Activated CD4-positive, alpha-beta memory T cell treated with anti-CD3 and anti-CD28 coated beads, Interleukin-2, amount 10 ng/mL, durations not matched to agents 7 days and 5 days (primary cell): ENCODE measurements at regions not wholly inside any gene's neighbourhood (a gene's known extent, or its start where the extent isn't known, plus 50 kb on each side); places are given as distances from the start of the nearest gene placed in this dataset.

Experiments used
- CTCF ChIA-PET: fragments of 350-600 bp; sonication (Branson Sonifier 250); formaldehyde crosslinking; loops from one replicate; lab custom pipeline; 2021; ENCODE audit warnings: antibody characterized with exemption, inconsistent platforms; lab: Charles Lee
- POLR2A ChIA-PET: fragments of 350-600 bp; sonication (Branson Sonifier 250); formaldehyde crosslinking; loops from one replicate; lab custom pipeline; 2021; ENCODE audit warnings: antibody characterized with exemption; lab: Charles Lee
- DNase-seq: peaks from one replicate; pipeline ENCODE4 v3.0.0-alpha.2; 2020
- H3K27ac Mint-ChIP-seq: one replicate; pipeline ENCODE4 v1.8.0; 2021; ENCODE audit warnings: mild to moderate bottlenecking, mixed read lengths
- H3K27me3 Mint-ChIP-seq: one replicate; pipeline ENCODE4 v1.8.0; 2021; ENCODE audit warnings: mixed read lengths
- H3K36me3 Mint-ChIP-seq: one replicate; pipeline ENCODE4 v1.8.0; 2021; ENCODE audit warnings: low read depth, mixed read lengths
- H3K4me1 Mint-ChIP-seq: one replicate; pipeline ENCODE4 v1.8.0; 2021; ENCODE audit warnings: mixed read lengths
- H3K4me3 Mint-ChIP-seq: one replicate; pipeline ENCODE4 v1.8.0; 2021; ENCODE audit warnings: mild to moderate bottlenecking, mixed read lengths
- H3K9me3 Mint-ChIP-seq: one replicate; pipeline ENCODE4 v1.8.0; 2021; ENCODE audit warnings: mixed read lengths

DNA sequence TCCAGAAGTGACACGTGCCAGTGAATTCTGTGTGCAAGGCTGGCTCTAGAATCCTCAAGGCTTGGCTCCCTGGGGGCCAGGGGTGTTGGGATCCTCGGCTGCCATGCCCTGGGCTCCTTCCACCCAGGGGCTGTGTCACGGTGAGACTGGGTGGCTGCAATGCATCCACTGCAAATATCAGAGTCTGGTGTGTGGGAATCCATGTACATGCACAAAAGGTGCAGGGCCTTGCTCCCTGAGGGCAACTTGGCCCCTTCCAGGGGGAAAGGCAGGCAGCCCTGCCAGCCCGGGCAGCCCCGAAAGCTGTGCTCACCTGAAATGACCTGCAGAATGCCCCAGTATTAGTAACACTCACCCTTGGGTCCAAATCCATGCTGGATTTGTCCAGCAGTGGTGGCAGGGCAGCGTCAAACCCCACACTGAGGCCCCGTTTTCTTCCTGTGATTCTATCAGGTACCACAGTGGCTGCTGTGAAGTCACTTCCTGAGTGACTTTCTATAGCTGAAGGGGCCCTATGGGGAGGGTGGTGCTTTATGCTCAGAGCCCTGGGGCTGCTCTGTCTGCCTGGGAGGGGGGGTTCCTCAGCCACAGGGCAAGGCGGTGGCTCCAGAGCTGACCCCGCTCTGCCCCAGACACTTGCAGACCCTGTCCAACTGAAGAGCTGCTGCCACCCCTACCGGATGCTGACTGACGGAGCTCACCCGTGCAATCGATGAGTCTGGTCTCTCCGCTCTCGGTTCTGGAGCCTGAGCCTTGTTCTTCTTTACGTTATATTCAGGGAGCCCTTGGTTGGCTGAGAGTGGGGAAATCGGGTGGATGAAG lies 317.7 kb downstream of the GLRX3 start:
- H3K27ac Mint-ChIP-seq, result no peak overlapping the region
- ChIA-PET CTCF (no interaction called here), POLR2A (no interaction called here)
- no peaks in the 10 kb centered on the region for H3K27me3 Mint-ChIP-seq
- H3K9me3 Mint-ChIP-seq, result no peaks in the 10 kb centered on the region
- H3K36me3 Mint-ChIP-seq, result no peaks in the 10 kb centered on the region
- peak; percentile 9 for DNase-seq
- no peaks in the 10 kb centered on the region for H3K4me1 Mint-ChIP-seq
- no peak overlapping the region for H3K4me3 Mint-ChIP-seq

DNA sequence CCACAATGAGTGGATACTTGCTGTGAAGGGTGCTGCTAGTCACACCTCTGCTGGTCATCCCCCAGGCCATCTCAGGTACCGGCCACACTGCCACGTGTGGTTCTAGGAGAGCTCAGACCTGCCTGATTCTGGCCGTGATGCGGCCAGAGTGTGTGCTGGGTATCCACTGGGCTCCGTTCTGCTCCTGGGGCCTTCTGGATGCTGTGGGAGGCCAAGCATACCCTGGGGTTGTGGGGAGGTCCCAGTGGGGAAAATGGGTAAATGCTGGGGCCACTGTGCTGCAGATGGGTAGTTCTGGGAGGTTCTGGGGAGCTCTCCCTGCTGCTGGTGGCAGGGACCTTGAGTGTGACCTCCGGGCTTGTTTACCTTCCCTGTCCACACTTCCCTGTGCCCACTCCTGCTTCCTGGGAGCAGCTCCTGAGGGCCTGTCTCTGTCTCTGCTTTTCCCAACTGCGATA lies 318.4 kb downstream of the GLRX3 start:
- H3K27ac Mint-ChIP-seq, result no peak overlapping the region
- no peak overlapping the region for H3K4me3 Mint-ChIP-seq
- no peaks in the 10 kb centered on the region for H3K27me3 Mint-ChIP-seq
- no peaks in the 10 kb centered on the region for H3K4me1 Mint-ChIP-seq
- H3K9me3 Mint-ChIP-seq, result no peaks in the 10 kb centered on the region
- no peak for DNase-seq
- H3K36me3 Mint-ChIP-seq, result no peaks in the 10 kb centered on the region
- CTCF ChIA-PET, result no interaction called here
- POLR2A ChIA-PET, result no interaction called here

GRCh38 chr10:130455111-130455695 lies 319.0 kb downstream of the GLRX3 start:
- H3K27ac Mint-ChIP-seq, result no peak overlapping the region
- H3K4me3 Mint-ChIP-seq, result no peak overlapping the region
- POLR2A ChIA-PET, result no interaction called here

DNA sequence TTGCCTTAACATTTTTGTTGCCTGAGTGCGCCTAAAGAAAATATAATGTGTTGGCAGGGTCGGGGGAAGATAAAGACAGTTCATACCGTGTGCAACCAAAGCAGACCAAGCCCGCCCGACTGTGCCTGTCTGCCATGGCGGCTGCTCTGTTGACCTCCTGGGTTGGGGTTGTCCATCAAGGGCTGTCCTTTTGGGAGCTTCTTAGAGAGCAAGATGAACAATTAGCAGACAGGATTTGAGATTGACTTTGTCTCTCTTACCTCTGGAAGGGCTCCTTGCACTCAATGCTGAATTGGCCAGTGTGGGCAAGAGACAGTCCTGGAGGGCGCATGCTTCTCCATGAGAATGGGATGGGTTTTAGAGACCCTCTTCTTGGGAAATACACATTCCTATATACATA lies 319.6 kb downstream of the GLRX3 start:
- Mint-ChIP-seq H3K27me3 (no peaks in the 10 kb centered on the region), H3K36me3 (no peaks in the 10 kb centered on the region), H3K27ac (no peak overlapping the region), H3K4me3 (no peak overlapping the region), H3K4me1 (no peaks in the 10 kb centered on the region), H3K9me3 (no peaks in the 10 kb centered on the region)
- ChIA-PET CTCF (no interaction called here), POLR2A (no interaction called here)
- no peak for DNase-seq

More at GRCh38 chr10:130455111-130455695, 319.0 kb downstream of the GLRX3 start:
- no peaks in the 10 kb centered on the region for H3K4me1 Mint-ChIP-seq
- no peaks in the 10 kb centered on the region for H3K27me3 Mint-ChIP-seq
- CTCF ChIA-PET, result no interaction called here
- DNase-seq, result no peak
- no peaks in the 10 kb centered on the region for H3K9me3 Mint-ChIP-seq
- H3K36me3 Mint-ChIP-seq, result no peaks in the 10 kb centered on the region

GRCh38 chr10:130456616-130457015 lies 320.4 kb downstream of the GLRX3 start:
- ChIA-PET CTCF (no interaction called here), POLR2A (no interaction called here)
- no peaks in the 10 kb centered on the region for H3K27me3 Mint-ChIP-seq
- H3K36me3 Mint-ChIP-seq, result no peaks in the 10 kb centered on the region
- H3K27ac Mint-ChIP-seq, result no peak overlapping the region
- no peak overlapping the region for H3K4me3 Mint-ChIP-seq
- no peaks in the 10 kb centered on the region for H3K4me1 Mint-ChIP-seq
- peak; percentile 5 for DNase-seq
- H3K9me3 Mint-ChIP-seq, result peaks cover 3% of the 10 kb centered on the region

DNA sequence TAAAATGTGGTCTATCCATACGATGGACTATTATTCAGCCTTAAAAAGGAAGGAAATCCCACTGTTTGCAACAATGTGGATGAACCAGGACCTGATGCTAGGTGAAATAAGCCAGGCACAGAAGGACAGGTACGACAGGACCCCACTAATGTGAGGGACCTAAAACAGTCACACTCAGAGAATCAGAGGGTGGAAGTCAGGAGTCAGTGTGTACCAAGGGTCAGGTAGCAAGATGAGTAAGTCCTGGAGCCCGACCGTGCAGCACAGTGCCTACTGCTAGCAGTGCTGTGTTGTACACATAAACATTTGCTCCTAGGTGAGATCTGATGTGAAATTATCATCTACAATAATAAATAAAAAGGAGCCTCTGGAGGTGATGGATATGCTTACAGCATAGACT lies 322.3 kb downstream of the GLRX3 start:
- peak; percentile 2 for DNase-seq
- no peak overlapping the region for H3K27ac Mint-ChIP-seq
- peaks cover 3% of the 10 kb centered on the region for H3K9me3 Mint-ChIP-seq
- ChIA-PET CTCF (no interaction called here), POLR2A (no interaction called here)
- H3K27me3 Mint-ChIP-seq, result no peaks in the 10 kb centered on the region
- H3K36me3 Mint-ChIP-seq, result no peaks in the 10 kb centered on the region
- no peak overlapping the region for H3K4me3 Mint-ChIP-seq
- no peaks in the 10 kb centered on the region for H3K4me1 Mint-ChIP-seq

GRCh38 chr10:130459011-130459410 lies 322.8 kb downstream of the GLRX3 start:
- H3K27ac Mint-ChIP-seq, result no peak overlapping the region
- peaks cover 3% of the 10 kb centered on the region for H3K9me3 Mint-ChIP-seq
- ChIA-PET POLR2A (no interaction called here), CTCF (no interaction called here)
- no peaks in the 10 kb centered on the region for H3K4me1 Mint-ChIP-seq
- H3K36me3 Mint-ChIP-seq, result no peaks in the 10 kb centered on the region
- H3K27me3 Mint-ChIP-seq, result no peaks in the 10 kb centered on the region
- no peak overlapping the region for H3K4me3 Mint-ChIP-seq
- DNase-seq, result no peak

GRCh38 chr10:130459851-130460490 lies 323.8 kb downstream of the GLRX3 start:
- Mint-ChIP-seq H3K36me3 (no peaks in the 10 kb centered on the region), H3K9me3 (peaks cover 3% of the 10 kb centered on the region), H3K4me3 (no peak overlapping the region), H3K4me1 (no peaks in the 10 kb centered on the region), H3K27me3 (no peaks in the 10 kb centered on the region), H3K27ac (no peak overlapping the region)
- CTCF ChIA-PET, result no interaction called here
- DNase-seq, result peak; percentile 9
- POLR2A ChIA-PET, result no interaction called here

DNA sequence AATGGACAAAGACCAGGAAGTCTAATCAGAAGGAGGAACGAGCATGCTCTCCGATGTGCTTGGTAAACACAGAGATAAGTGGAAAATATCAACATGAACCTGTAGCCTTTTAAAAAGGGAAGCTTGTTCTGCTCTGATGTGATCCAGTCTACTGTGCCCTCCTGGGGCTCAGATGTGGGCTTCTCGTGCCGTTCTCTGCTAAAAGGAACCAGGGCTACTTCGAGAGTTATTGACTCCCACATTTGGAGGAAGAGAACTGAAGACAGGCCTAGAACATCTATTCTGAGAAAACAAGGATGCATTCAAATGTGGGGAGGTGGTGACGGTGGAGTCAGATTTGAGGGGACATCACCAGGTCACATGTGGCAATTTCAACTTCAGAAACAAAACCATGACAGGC lies 325.4 kb downstream of the GLRX3 start:
- peak; percentile 1 for DNase-seq
- ChIA-PET CTCF (no interaction called here), POLR2A (no interaction called here)
- H3K4me3 Mint-ChIP-seq, result no peak overlapping the region
- H3K27me3 Mint-ChIP-seq, result no peaks in the 10 kb centered on the region
- no peak overlapping the region for H3K27ac Mint-ChIP-seq
- H3K9me3 Mint-ChIP-seq, result peaks cover 3% of the 10 kb centered on the region
- no peaks in the 10 kb centered on the region for H3K36me3 Mint-ChIP-seq
- no peaks in the 10 kb centered on the region for H3K4me1 Mint-ChIP-seq

GRCh38 chr10:130463104-130463875 lies 327.1 kb downstream of the GLRX3 start:
- Mint-ChIP-seq H3K9me3 (peaks cover 5% of the 10 kb centered on the region), H3K27ac (no peak overlapping the region), H3K27me3 (no peaks in the 10 kb centered on the region), H3K4me3 (no peak overlapping the region), H3K36me3 (no peaks in the 10 kb centered on the region), H3K4me1 (no peaks in the 10 kb centered on the region)
- CTCF ChIA-PET, result no interaction called here
- POLR2A ChIA-PET, result no interaction called here
- DNase-seq, result peak; percentile 11

- no peak overlapping the region for H3K4me3 Mint-ChIP-seq
- H3K27ac Mint-ChIP-seq, result no peak overlapping the region
- ChIA-PET POLR2A (no interaction called here), CTCF (no interaction called here)
- H3K27me3 Mint-ChIP-seq, result no peaks in the 10 kb centered on the region
- H3K9me3 Mint-ChIP-seq, result peaks cover 5% of the 10 kb centered on the region
- H3K36me3 Mint-ChIP-seq, result no peaks in the 10 kb centered on the region
- DNase-seq, result peak; percentile 8
- H3K4me1 Mint-ChIP-seq, result no peaks in the 10 kb centered on the region
Measured at GRCh38 chr10:130463876-130464364, 327.7 kb downstream of the GLRX3 start.

- POLR2A ChIA-PET, result no interaction called here
- H3K36me3 Mint-ChIP-seq, result no peaks in the 10 kb centered on the region
- H3K4me1 Mint-ChIP-seq, result no peaks in the 10 kb centered on the region
- no peak overlapping the region for H3K4me3 Mint-ChIP-seq
- CTCF ChIA-PET, result no interaction called here
- DNase-seq, result no peak
- peaks cover 7% of the 10 kb centered on the region for H3K9me3 Mint-ChIP-seq
- H3K27me3 Mint-ChIP-seq, result no peaks in the 10 kb centered on the region
- no peak overlapping the region for H3K27ac Mint-ChIP-seq
Measured at GRCh38 chr10:130464426-130464825, 328.2 kb downstream of the GLRX3 start.
